Adrenal gland (tissue), 9 donors: ENCODE measurements at regions not wholly inside any gene's neighbourhood (a gene's known extent, or its start where the extent isn't known, plus 50 kb on each side); places are given as distances from the start of the nearest gene placed in this dataset.

Experiments
- DNase-seq, 7 donors: peaks; one replicate each; pipeline ENCODE4 v3.0.0-alpha.2; 2019 to 2020
- H3K27ac ChIP-seq, 5 donors: fragments of 200-600 bp; sonication (generic) in 4 of 5; 1 replicate in 3 of 5; 2 replicates in 2 of 5; pipeline versions ENCODE4 v1.5.1 to v1.8.0; 2016 to 2020; ENCODE audit warnings: mild to moderate bottlenecking in 1 of 5
- H3K27me3 ChIP-seq: fragments of 200-600 bp; 2 replicates; pipeline ENCODE4 v1.8.0; 2021
- H3K36me3 ChIP-seq, 2 donors: fragments of 200-600 bp; replicated peaks in 1 of 2; 1 replicate in 1 of 2; 2 replicates in 1 of 2; pipeline versions ENCODE4 v1.5.1 to v1.8.0; 2018 to 2022
- H3K4me1 ChIP-seq, 2 donors: fragments of 200-600 bp; replicated peaks in 1 of 2; 1 replicate in 1 of 2; 2 replicates in 1 of 2; pipeline versions ENCODE4 v1.5.1 to v1.8.0; 2018 to 2021
- H3K4me3 ChIP-seq, 4 donors: fragments of 200-600 bp; sonication (generic) in 3 of 4; one replicate each; pipeline ENCODE4 v1.5.1; 2016 to 2018
- H3K9me3 ChIP-seq, 3 donors: fragments of 200-600 bp; sonication (generic) in 1 of 3; replicated peaks in 1 of 3; 1 replicate in 2 of 3; 2 replicates in 1 of 3; pipeline versions ENCODE4 v1.5.1 to v1.8.0; 2016 to 2021
- CTCF ChIP-seq, 6 experiments: fragments of 450-650 bp in 4 of 6; fragments of 200-600 bp in 2 of 6; sonication (generic) in 1 of 6; IDR thresholded peaks; 1 replicate in 5 of 6; 2 replicates in 1 of 6; pipeline versions ENCODE4 v1.5.1 to v1.8.0; 2016 to 2021; ENCODE audit warnings: antibody characterized with exemption in 6 of 6, mild to moderate bottlenecking in 2 of 6, moderate library complexity in 1 of 6
- POLR2A ChIP-seq, 2 donors: fragments of 450-650 bp; IDR thresholded peaks; one replicate each; pipeline ENCODE4 v1.6.1; 2017; ENCODE audit warnings: antibody characterized with exemption in 2 of 2, mild to moderate bottlenecking in 2 of 2, moderate library complexity in 1 of 2
- WGBS, 4 donors: extraction: QIAGEN DNeasy Blood & Tissue Kit in 2 of 4; methylation state at CpG; one replicate each; pipeline versions ENCODE4 v1.1.5 to v1.1.7; 2013 to 2017; 5-methylcytosine and 5-hydroxymethylcytosine counted together
- intact Hi-C, 2 donors: fragments of 100-400 bp; cut with DNase I; formaldehyde crosslinking; loops; one replicate each; pipeline versions ENCODE4 v1.14.1 to v1.15.0; 2022 to 2023
- donor health status: healthy with polysubstance abuse.
- donor health status: Bipolar disorder and iron deficiency.
- donor health status: DM: yes; HTN: yes; CAD: no.
- donor health status: DM: no; HTN: no; CAD: no.
- donor health status: DM: no; HTN: no; CAD: no.

GRCh38 chr6:153801917-153802316 lies 237.1 kb upstream of the OPRM1 start:
- intact Hi-C loops = no loop called here
- no peak for DNase-seq
- no peaks in the 10 kb centered on the region for H3K27me3 ChIP-seq
- H3K4me1 ChIP-seq = no peaks in the 10 kb centered on the region
- TF ChIP-seq POLR2A (IDR thresholded peaks at IDR 0.05) (no peak), CTCF (IDR thresholded peaks at IDR 0.05) (no peak)
- no peaks in the 10 kb centered on the region for H3K36me3 ChIP-seq
- H3K4me3 ChIP-seq = no peak overlapping the region
- WGBS, 4 donors = 59 to 82% (median 75%) methylated on average over 2 of the region's 2 CpGs
- no peaks in the 10 kb centered on the region for H3K9me3 ChIP-seq
- no peak overlapping the region for H3K27ac ChIP-seq

- H3K27ac ChIP-seq = no peak overlapping the region
- H3K4me3 ChIP-seq = no peak overlapping the region
- TF ChIP-seq CTCF (IDR thresholded peaks at IDR 0.05) = no peak
- TF ChIP-seq POLR2A (IDR thresholded peaks at IDR 0.05) = no peak
- no peaks in the 10 kb centered on the region for H3K4me1 ChIP-seq
- no peaks in the 10 kb centered on the region for H3K36me3 ChIP-seq
- intact Hi-C loops = no loop called here
- H3K9me3 ChIP-seq = no peaks in the 10 kb centered on the region
- no peak for DNase-seq
- 65 to 82% (median 76%) methylated on average over 4 of the region's 4 CpGs for WGBS, 4 donors
- H3K27me3 ChIP-seq = no peaks in the 10 kb centered on the region
Measured at GRCh38 chr6:153800580-153801188, 238.4 kb upstream of the OPRM1 start.

- WGBS, 4 donors = 26 to 37% (median 34%) methylated on average over 1 of the region's 1 CpG
- Histone ChIP-seq H3K9me3 (no peaks in the 10 kb centered on the region), H3K36me3 (no peaks in the 10 kb centered on the region), H3K4me1 (no peaks in the 10 kb centered on the region), H3K27me3 (no peaks in the 10 kb centered on the region), H3K4me3 (no peak overlapping the region), H3K27ac (no peak overlapping the region)
- peak in 1 of 7 donors; percentile 12 for DNase-seq
- intact Hi-C loops = no loop called here
- TF ChIP-seq CTCF (IDR thresholded peaks at IDR 0.05) = no peak
Measured at GRCh38 chr6:153790876-153791473, 248.1 kb upstream of the OPRM1 start.

- TF ChIP-seq POLR2A (IDR thresholded peaks at IDR 0.05) (no peak), CTCF (IDR thresholded peaks at IDR 0.05) (no peak)
- 54 to 73% (median 63%) methylated on average over 5 to 7 of the region's 7 CpGs for WGBS, 4 donors
- Histone ChIP-seq H3K36me3 (no peaks in the 10 kb centered on the region), H3K4me3 (no peak overlapping the region), H3K27ac (no peak overlapping the region), H3K4me1 (no peaks in the 10 kb centered on the region), H3K9me3 (no peaks in the 10 kb centered on the region), H3K27me3 (no peaks in the 10 kb centered on the region)
- DNase-seq = peak in 3 of 7 donors; percentile 1 to 16 (median 12)
- intact Hi-C loops = no loop called here
Measured at GRCh38 chr6:153790048-153790447, 249.0 kb upstream of the OPRM1 start.
